ENCODE measurements at regions not wholly inside any gene's neighbourhood (a gene's known extent, or its start where the extent isn't known, plus 50 kb on each side); places are given as distances from the start of the nearest gene placed in this dataset.

GRCh38 chr1:170874671-170875070, 60.7 kb upstream of the MROH9 start:
- Histone ChIP-seq H3K27ac (no peak overlapping the region), H3K36me3 (no peaks in the 10 kb centered on the region), H3K27me3 (replicated peaks) (0 out of 2 replicates have a peak, but pooled peaks cover 1% of the 10 kb centered on the region), H3K9me3 (replicated peaks) (no peaks in the 10 kb centered on the region), H3K4me3 (no peak overlapping the region), H3K4me1 (replicated peaks) (no peaks in the 10 kb centered on the region)
- no peak for DNase-seq (ENCODE audit: low read depth in 1 of 2, low spot score in 2 of 2)

DNA sequence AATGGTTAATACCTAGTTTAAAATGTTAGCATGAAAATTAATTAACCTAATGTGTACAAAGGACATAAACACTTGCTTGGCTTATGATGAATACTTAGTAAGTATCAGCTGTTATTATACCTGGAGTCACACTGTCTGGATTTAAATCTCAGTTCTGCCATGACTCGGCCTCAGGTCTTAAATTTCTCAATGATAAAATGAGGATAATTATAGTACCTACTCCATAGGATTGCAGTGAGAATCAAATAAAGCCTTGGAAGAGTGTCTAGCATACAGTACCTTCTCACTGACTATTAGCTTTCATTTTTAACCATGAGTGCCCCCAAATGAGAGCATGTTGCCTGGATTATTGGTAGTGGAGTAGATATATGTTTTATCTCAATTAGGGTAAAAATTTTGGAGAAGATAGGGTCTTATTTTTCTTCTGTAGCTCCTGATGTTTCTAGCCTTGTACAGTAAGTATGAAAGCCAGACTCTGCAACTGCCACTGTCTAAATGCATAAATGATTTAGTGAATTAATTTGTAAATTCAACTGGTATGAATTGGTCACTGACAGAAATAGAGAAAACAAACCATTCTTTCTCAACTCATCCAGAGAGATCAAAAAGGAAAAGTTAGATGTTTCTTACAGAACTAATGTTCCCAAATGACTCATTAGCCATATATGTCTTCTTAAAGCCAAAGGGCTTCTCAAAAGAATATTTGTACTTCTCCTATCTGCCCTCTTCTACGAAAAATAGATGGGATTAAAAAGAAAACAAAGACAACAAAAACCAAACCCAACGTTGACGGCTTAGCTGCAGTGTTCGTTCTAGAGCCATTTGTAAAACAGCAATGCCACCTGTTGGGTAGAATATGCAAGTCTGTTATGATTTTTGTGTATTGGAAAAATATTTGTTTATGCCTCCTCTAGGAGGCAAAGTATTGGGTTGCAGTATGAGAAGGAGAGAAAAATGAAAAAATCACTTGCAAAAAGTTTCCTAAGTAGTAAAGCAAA, 53.8 kb upstream of the MROH9 start:
- DNase-seq (ENCODE audit: low read depth in 1 of 2, low spot score in 2 of 2) = peak in 1 of 2 experiments; percentile 1
- no peaks in the 10 kb centered on the region for H3K4me1 ChIP-seq (replicated peaks)
- H3K4me3 ChIP-seq = no peak overlapping the region
- no peak overlapping the region for H3K27ac ChIP-seq
- no peaks in the 10 kb centered on the region for H3K9me3 ChIP-seq (replicated peaks)
- no peaks in the 10 kb centered on the region for H3K36me3 ChIP-seq
- no peaks in the 10 kb centered on the region for H3K27me3 ChIP-seq (replicated peaks)
